Liver (tissue), 8 donors: ENCODE measurements at regions not wholly inside any gene's neighbourhood (a gene's known extent, or its start where the extent isn't known, plus 50 kb on each side); places are given as distances from the start of the nearest gene placed in this dataset.

Source experiments
- DNase-seq: peaks from one replicate; pipeline ENCODE4 v3.0.0-alpha.2; 2017; ENCODE audit warnings: low spot score
- H3K27ac ChIP-seq, 2 donors: one replicate each; pipeline ENCODE4 v1.7.0; 2013; ENCODE audit warnings: inconsistent platforms in 2 of 2, low read length in 2 of 2, control low read depth in 1 of 2, low read depth in 1 of 2, mild to moderate bottlenecking in 1 of 2
- H3K27me3 ChIP-seq, 4 donors: one replicate each; pipeline versions ENCODE4 v1.6.1 to v1.7.0; 2013; ENCODE audit warnings: low read length in 3 of 4, inconsistent platforms in 1 of 4, mild to moderate bottlenecking in 1 of 4, moderate library complexity in 1 of 4; ENCODE audit not compliant: control insufficient read depth in 4 of 4, insufficient read depth in 4 of 4
- H3K36me3 ChIP-seq, 4 donors: one replicate each; pipeline versions ENCODE4 v1.6.1 to v1.7.0; 2013; ENCODE audit warnings: low read length in 3 of 4, mild to moderate bottlenecking in 3 of 4, low read depth in 1 of 4, moderate library complexity in 1 of 4; ENCODE audit not compliant: control insufficient read depth in 4 of 4, insufficient read depth in 3 of 4
- H3K4me1 ChIP-seq, 4 donors: one replicate each; pipeline versions ENCODE4 v1.6.1 to v1.7.0; 2013; ENCODE audit warnings: low read length in 3 of 4, mild to moderate bottlenecking in 3 of 4, moderate library complexity in 1 of 4; ENCODE audit not compliant: control insufficient read depth in 4 of 4, insufficient read depth in 4 of 4
- H3K4me3 ChIP-seq, 3 donors: one replicate each; pipeline versions ENCODE4 v1.6.1 to v1.7.0; 2013; ENCODE audit warnings: low read length in 3 of 3, control low read depth in 1 of 3, low read depth in 1 of 3, mild to moderate bottlenecking in 1 of 3
- H3K9ac ChIP-seq, 2 donors: one replicate each; pipeline ENCODE4 v1.7.0; 2013; ENCODE audit warnings: low read length in 2 of 2, mild to moderate bottlenecking in 2 of 2, moderate library complexity in 2 of 2, control low read depth in 1 of 2, low read depth in 1 of 2
- H3K9me3 ChIP-seq, 4 donors: one replicate each; pipeline versions ENCODE4 v1.6.1 to v1.7.0; 2013; ENCODE audit warnings: low read length in 3 of 4; ENCODE audit not compliant: control insufficient read depth in 4 of 4
- ATF3 ChIP-seq: IDR thresholded peaks from 2 replicates; pipeline ENCODE4 v1.6.1; 2016; ENCODE audit warnings: antibody characterized with exemption
- CTCF ChIP-seq: fragments of 150-350 bp; IDR thresholded peaks from 2 replicates; pipeline ENCODE4 v1.5.1; 2017; ENCODE audit warnings: improper control_type of control experiment, low read depth, low read length; ENCODE audit not compliant: missing input control
- EGR1 ChIP-seq, 2 donors: IDR thresholded peaks; 2 replicates each; pipeline ENCODE4 v1.6.1; 2016 to 2018; ENCODE audit warnings: antibody characterized with exemption in 2 of 2, low read depth in 2 of 2
- GABPA ChIP-seq, 2 donors: IDR thresholded peaks in 1 of 2; conservative IDR thresholded peaks in 1 of 2; 2 replicates each; pipeline ENCODE4 v1.6.1; 2016; ENCODE audit warnings: antibody characterized with exemption in 2 of 2, mild to moderate bottlenecking in 1 of 2, moderate library complexity in 1 of 2
- HNF4A ChIP-seq, 2 donors: conservative IDR thresholded peaks; 2 replicates each; pipeline ENCODE4 v1.6.1; 2016; ENCODE audit warnings: antibody characterized with exemption in 2 of 2, mild to moderate bottlenecking in 2 of 2
- HNF4G ChIP-seq: IDR thresholded peaks from 2 replicates; pipeline ENCODE4 v1.6.1; 2016; ENCODE audit warnings: antibody characterized with exemption
- JUND ChIP-seq, 2 donors: IDR thresholded peaks; 2 replicates each; pipeline ENCODE4 v1.6.1; 2016; ENCODE audit warnings: antibody characterized with exemption in 2 of 2
- MAX ChIP-seq: IDR thresholded peaks from 2 replicates; pipeline ENCODE4 v1.6.1; 2016; ENCODE audit warnings: antibody characterized with exemption
- NR2F2 ChIP-seq: IDR thresholded peaks from 2 replicates; pipeline ENCODE4 v1.6.1; 2016; ENCODE audit warnings: antibody characterized with exemption
- RAD21 ChIP-seq, 2 donors: IDR thresholded peaks; 2 replicates each; pipeline ENCODE4 v1.6.1; 2016; ENCODE audit warnings: antibody characterized with exemption in 2 of 2, mild to moderate bottlenecking in 2 of 2
- REST ChIP-seq: IDR thresholded peaks from 2 replicates; pipeline ENCODE4 v1.6.1; 2016; ENCODE audit warnings: antibody characterized with exemption, mild to moderate bottlenecking
- SP1 ChIP-seq: IDR thresholded peaks from 2 replicates; pipeline ENCODE4 v1.6.1; 2018; ENCODE audit warnings: antibody characterized with exemption, mild to moderate bottlenecking
- TAF1 ChIP-seq: conservative IDR thresholded peaks from 2 replicates; pipeline ENCODE4 v1.6.1; 2016; ENCODE audit warnings: antibody characterized with exemption, mild to moderate bottlenecking
- YY1 ChIP-seq: IDR thresholded peaks from 2 replicates; pipeline ENCODE4 v1.6.1; 2016; ENCODE audit warnings: antibody characterized with exemption, mild to moderate bottlenecking
- ZBTB33 ChIP-seq: IDR thresholded peaks from 2 replicates; pipeline ENCODE4 v1.6.1; 2016; ENCODE audit warnings: antibody characterized with exemption
- WGBS: extraction: QIAGEN DNeasy Blood & Tissue Kit; methylation state at CpG from one replicate; pipeline ENCODE4 v1.1.7; 2013; 5-methylcytosine and 5-hydroxymethylcytosine counted together
- donor health status: healthy.
- donor health status: healthy.
- donor health status: healthy.
- donor health status: healthy.
- donor health status: healthy.

- TF ChIP-seq NR2F2 (no peak), RAD21 (IDR thresholded peaks at IDR 0.05) (no peak), CTCF (no peak), EGR1 (IDR thresholded peaks at IDR 0.05; ENCODE audit: low read depth in 2 of 2) (no peak), SP1 (no peak), TAF1 (no peak), HNF4G (no peak), YY1 (no peak), GABPA (IDR thresholded peaks at IDR 0.05 in 1 of 2, conservative IDR thresholded peaks at IDR 0.05 in 1 of 2) (no peak), REST (no peak), MAX (no peak), ATF3 (no peak), JUND (IDR thresholded peaks at IDR 0.05) (no peak), ZBTB33 (no peak)
- WGBS: 63% methylated on average over 12 of the region's 12 CpGs
- DNase-seq: no peak
Observed at GRCh38 chr4:186979961-186980745, 256.5 kb upstream of the FAT1 start.

GRCh38 chr4:186981161-186981560, 257.5 kb upstream of the FAT1 start:
- H3K27ac ChIP-seq: no peak overlapping the region
- WGBS: 61% methylated on average over 2 of the region's 2 CpGs
- TF ChIP-seq YY1: no peak
- no peak for TF ChIP-seq JUND (IDR thresholded peaks at IDR 0.05)
- TF ChIP-seq REST: no peak
- no peak for TF ChIP-seq ATF3
- TF ChIP-seq HNF4G: no peak
- TF ChIP-seq MAX: no peak
- TF ChIP-seq HNF4A (conservative IDR thresholded peaks at IDR 0.05): no peak
- no peak for TF ChIP-seq TAF1
- no peak for TF ChIP-seq CTCF
- TF ChIP-seq SP1: no peak
- no peak for TF ChIP-seq GABPA (IDR thresholded peaks at IDR 0.05 in 1 of 2, conservative IDR thresholded peaks at IDR 0.05 in 1 of 2)

More at GRCh38 chr4:186979961-186980745, 256.5 kb upstream of the FAT1 start:
- no peaks in the 10 kb centered on the region for H3K4me1 ChIP-seq
- no peak overlapping the region for H3K4me3 ChIP-seq
- H3K27me3 ChIP-seq: no peaks in the 10 kb centered on the region
- H3K9me3 ChIP-seq: no peaks in the 10 kb centered on the region
- H3K27ac ChIP-seq: no peak overlapping the region
- H3K36me3 ChIP-seq: no peaks in the 10 kb centered on the region
- H3K9ac ChIP-seq: no peak overlapping the region

More at GRCh38 chr4:186981161-186981560, 257.5 kb upstream of the FAT1 start:
- H3K9ac ChIP-seq: no peak overlapping the region
- no peaks in the 10 kb centered on the region for H3K36me3 ChIP-seq
- H3K9me3 ChIP-seq: no peaks in the 10 kb centered on the region
- H3K4me3 ChIP-seq: no peak overlapping the region
- H3K27me3 ChIP-seq: no peaks in the 10 kb centered on the region
- H3K4me1 ChIP-seq: no peaks in the 10 kb centered on the region
- no peak for DNase-seq
